ENCODE measurements at regions not wholly inside any gene's neighbourhood (a gene's known extent, or its start where the extent isn't known, plus 50 kb on each side); places are given as distances from the start of the nearest gene placed in this dataset.

DNA sequence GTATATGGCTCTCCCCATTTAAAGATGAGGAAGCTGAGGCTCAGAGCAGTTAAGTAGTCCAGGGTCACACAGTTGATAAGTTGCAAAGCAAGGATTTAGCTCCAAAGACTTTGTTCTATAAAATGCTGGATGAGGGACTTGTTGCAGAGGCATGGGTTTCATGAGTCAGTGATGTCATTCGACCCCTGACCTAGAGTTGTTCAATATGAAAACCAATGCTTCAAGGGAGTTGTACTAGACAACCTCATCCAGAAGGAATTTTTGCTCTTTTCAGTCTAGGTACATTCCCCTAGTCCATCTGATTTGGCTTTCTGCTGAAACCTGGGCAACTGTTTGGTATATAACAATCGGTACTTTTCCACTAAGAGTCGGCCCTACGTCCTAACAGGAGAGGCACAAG lies 550.4 kb downstream of the EBF1 start:
- no peak for DNase-seq

DNA sequence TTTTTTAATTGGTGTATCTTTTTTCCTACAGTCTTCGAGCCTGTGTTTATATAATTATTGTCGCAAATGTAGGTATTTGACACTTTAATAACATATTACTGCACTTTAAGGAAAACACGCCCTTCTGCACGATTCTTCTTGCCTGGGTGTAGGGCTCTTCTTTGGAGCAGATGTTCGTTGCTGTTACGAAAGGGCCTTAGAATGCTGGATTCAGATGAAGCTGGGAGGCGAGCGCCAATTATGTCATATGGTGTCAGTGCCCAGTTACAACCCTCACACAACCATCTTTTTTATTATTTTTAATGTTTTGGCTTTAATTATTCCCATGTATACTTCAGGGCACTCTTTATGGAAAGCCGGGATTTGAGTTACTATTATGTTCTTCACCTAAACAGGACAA lies 553.0 kb downstream of the EBF1 start:
- DNase-seq = no peak

DNA sequence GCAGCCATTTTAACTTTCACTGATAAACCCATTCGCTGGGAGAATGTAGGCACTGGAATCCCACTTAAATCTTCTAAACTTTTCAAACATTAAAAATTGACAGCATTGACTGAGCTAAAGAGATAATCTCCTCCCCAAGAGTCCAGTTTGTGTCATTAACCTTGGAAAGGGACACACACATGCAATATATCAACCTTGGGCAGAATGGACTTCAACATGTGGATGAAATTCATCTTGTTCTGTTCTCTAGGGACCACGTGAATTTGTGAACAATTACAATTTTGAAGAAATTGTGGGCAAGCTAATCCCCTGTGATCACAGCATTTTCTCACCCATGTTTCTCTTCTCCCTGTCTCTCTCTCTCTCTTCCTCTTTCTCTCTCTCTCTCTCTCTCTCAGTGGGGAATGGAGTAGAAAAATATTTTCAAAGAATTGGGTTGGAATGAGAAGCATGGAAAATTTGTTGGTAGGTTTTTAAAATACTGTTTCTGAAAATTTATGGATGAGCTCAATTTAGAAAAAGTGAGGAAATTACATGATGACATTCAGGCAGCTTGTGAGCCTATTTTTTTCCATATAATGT lies 553.7 kb downstream of the EBF1 start:
- no peak for DNase-seq

DNA sequence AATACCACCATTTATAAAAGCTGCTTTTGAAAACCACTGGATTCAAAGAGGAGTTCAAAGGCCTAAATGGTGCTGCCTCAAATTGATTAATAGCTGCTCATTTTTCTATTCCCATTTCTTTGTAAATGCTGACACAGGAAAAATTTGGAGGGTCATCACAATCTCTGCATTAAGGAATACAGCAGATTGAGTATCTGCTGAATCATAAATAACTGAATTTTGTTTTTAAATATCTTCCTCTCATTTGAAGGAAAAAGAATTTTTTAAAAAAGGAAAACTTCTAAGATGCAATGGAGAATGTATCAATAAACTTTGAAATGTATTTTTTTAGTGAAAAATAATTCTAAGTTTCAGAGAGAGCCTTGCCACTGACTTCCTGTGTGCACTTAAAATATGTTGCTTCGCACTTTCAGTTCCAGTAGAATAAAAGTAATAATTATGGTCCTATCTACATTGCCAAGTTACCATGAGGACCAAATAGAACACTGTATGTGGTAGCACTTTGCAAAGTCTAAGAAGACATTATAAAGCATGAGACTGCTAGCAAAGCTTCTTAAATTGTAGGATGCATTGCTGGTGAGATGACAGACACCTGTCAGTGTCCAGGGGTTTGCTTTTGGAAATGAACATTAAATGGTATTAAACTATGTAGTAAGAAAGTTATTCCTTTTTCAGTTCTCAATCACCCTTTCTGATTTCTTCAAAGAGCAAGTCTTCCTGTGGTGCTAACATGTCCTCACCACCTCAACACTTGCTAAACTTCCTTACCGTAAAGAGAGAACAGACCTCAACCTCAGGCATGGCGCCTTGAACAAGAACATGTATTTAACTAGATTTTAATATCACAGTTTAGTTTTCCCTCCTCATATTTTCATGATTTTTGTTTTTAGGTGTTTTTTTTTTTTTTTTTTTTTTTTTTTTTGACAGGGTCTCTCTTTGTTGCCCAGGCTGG lies 555.1 kb downstream of the EBF1 start:
- DNase-seq = no peak

DNA sequence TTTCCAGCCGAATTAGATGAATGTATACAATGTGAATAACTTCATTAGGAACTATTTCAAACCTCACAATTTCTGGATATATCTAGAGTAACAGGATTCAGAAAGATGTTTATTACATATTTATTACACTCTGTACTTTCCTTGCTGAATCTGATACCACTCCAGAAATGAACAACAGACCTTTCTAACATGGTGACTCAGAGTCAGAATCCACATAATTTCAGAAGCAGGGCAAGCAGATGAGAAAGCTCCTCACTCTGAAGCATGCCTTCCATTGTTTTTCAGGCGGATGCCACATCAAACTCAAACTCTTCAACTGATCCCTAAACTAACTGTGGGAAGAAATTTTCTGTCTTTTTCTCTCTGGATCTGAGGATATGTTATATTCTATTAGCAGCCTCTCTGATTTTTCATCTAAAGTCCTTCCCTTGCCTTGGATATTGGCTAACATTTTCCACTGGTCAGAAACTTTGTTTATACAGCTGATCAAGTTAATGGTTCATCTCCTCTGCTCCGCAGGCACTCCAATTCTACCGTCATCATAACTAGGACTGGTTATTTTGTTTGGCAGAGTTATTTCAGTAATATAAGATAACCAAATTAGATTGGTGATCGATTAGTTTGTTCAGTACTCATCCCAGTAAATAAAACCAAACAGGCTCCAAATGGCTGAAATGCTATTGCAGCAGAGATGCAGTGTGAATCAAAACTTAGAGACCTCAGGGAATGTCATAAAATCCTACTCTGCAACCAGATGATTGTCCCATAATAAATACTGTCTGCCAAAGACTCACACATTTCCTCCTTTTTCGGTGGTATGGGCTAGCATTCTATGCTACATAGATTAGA lies 556.0 kb downstream of the EBF1 start:
- no peak for DNase-seq

DNA sequence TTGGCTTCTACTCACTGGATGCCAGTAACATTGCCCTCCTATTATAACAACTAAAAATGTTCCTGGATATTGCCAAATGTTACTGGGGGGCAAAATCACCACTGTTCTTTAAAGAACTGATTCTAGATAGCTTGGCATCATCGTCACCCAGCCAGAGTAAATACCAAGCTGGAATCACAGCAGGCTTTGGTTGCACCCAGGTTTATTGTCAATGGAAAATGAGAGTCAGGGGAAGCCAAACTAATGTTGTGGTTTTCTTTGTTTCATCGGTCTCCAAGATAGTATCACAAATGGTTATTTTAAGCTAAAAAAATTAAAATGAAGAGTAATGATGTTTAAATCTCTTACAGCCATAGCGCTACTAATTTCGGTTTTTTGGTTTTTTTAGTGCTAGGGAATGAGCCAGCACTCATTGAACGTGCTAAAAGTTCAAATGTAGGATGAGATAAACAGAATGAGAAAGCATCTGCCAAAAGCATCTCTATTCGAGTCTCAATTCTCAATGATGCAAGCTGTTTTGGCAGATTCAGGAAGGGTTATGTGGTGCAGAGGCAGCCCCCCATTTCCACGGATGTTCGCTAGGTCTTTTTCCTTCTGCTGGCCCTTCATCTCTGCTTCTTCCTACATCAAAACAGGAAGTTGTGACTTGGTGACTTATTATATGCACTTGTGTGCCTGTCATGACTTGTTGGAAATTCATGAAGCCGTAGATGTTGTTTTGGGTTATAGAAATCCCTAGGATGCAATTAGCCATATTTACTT lies 558.0 kb downstream of the EBF1 start:
- no peak for DNase-seq

DNA sequence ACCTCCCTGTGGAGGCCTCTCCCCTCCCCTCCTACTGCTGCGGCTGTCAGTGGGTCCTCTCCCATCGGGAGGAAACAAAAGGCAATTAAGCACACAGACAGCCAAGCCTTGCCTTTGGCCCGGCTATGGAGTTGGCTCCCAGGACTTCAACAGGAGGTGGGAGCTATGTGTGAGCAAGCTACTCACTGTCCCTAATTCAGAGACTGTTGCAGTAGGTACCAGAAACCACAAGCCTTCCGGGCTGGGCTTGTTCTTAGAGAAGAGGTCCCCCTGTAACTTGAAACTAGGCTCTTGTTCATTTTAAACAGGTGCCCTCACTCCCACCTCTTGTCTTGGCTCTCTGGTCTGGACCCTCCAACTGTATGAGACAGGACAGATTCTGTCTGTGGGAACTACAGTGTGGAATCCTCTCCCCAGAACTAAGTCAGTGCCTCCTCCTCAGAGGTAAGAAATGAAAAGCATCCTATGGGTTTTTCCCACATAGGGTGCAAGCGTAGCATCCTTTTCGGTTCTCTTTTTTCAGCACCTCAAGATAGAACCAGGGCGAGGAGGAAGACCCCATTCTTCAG lies 561.1 kb downstream of the EBF1 start:
- no peak for DNase-seq

DNA sequence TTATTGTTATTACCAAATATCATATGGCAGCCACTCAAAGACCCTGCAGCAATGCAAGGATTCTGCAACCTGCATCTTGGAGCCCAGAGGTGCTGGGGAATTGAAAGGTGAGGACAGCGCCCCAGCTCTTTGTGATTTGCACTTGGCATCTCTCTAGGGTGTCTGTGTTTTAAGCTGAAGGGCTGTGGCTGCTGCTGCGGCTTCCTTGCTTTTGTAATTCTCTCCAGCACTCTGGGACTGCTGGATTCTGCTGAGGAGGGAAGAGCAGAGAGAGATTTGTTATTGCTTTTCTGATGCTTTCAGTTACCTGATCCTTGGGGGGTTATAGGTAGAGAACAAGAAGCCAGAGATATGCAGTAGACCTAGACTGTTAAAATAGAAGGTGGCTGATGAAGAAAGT lies 562.4 kb downstream of the EBF1 start:
- no peak for DNase-seq

DNA sequence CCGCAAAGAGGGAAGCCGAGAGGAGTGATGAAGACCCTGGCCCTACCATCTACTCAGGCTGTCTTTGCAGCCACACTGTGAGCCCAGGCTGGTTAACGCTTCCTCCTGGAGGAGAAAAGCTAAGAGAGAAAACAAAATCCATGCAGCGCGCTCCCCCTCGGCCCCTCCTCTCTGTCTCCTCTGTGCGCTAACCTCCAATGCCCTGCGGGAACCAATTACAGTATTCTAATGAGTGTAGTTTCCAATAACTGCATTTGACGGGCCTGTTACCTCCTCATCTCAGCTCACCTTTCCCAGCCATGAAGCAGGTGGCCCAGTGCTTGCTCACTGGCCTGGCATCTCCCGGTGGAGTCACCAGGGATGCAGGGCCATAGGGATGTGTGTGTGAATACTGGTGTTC lies 565.5 kb downstream of the EBF1 start:
- no peak for DNase-seq

DNA sequence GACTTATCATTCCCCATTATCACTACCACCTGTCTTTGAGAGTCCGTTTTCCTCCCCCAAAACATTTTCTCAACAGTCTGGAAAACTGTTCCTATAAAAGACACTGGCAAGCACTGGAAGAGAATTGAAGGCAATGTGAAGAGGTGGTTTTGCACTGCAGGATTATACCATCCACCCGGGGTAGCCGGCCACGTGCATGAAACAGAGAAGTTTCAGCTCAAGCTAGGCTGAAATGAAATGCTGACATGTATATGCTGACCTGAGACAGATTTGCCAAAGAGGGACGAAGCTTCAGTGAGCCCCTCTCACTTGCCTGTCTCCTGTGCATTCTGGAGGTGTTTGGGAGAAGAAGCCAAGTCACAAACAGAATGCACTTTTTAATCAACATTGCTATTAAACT lies 567.0 kb downstream of the EBF1 start:
- DNase-seq = no peak

DNA sequence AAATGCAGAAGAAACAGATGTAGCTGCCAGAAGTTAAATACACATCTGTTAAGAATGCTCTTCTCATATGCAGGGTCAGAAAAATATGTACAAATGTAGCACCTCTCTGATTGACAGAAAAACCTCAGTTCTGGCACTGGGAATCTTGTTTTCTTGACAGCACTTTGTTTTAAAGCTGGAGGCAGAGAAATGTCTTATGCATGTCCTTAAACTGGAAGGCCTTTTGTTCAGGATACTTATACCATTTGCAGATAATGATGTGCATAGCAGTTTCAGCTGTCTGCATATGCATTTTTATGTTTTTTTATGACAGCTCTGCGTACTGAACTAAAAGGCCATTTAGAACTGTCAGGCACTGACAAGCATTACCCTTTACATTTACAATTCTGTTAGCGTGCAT lies 567.9 kb downstream of the EBF1 start:
- DNase-seq = no peak

DNA sequence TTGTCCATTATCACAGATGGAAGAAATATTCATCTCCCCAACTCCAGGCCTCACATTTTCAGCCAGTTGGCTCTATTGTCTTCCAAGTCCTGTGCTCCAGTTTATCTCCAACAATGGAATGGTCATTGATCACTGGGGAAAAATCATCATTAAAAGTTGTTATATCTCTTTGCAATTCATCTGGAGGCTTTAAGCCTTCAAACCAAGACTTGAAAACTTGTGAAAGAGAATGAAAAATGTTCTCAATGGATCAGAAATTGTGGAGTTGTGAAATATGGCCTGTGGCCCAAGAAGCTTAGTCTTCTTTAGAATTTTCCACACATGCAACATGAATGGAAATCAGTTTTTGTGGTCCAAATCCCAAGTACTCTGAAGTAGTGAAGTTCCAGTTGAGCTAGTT lies 569.6 kb downstream of the EBF1 start:
- no peak for DNase-seq

DNA sequence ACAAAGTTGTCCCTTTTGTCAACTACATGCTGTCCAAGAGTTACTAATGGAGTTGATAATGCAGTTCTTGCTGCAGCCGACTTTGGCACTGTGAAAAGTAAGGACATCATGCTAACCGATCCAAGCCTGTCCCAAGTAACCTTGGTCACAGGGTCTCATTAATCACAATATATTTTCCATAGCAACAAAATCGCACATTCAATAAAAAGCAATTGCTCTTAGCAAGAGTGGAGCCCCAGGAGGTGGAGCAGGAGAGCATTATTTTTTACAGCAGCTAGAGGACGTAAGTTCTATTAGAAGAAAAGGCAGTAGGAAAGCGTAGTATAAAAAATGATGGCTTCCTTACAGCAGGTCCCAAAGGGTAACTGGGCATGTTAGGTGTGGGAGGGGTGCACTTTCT lies 570.3 kb downstream of the EBF1 start:
- DNase-seq = no peak

DNA sequence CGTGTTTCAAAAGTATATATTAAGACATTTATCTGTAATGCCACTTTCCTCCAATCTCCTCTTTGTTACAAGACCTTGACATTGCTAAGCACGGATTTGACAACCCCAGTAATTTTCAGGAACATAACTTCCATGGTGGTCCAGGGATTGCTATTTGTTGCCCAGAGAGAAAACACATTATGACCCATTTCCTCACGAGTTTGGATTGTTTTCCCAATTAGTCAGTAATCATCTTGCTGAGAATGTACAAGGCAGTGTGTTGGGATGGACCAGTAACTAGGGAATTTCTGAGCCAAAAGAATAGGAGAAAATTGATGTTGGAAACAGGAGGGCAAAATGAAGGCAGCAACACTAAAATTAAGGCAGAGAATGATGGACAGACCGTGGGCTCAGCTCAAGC lies 574.1 kb downstream of the EBF1 start:
- no peak for DNase-seq

DNA sequence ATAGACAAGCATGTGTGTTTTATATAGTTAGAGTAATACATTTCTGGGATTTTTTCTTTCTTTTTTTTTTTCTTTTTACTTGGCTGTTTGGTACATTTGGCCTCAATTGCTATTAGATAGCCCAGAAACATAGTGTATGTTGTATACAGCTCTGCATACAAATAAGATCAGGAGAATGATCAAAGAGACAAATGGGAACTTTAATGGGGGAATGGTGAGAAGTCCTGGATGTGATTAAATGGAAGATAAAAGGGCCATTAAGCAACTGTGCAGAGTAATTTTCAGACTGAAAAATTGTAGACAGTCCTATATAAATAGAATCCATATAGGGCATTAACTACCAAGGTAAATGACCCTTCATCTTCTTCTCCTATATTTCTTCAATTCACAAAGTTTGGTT lies 575.6 kb downstream of the EBF1 start:
- no peak for DNase-seq

DNA sequence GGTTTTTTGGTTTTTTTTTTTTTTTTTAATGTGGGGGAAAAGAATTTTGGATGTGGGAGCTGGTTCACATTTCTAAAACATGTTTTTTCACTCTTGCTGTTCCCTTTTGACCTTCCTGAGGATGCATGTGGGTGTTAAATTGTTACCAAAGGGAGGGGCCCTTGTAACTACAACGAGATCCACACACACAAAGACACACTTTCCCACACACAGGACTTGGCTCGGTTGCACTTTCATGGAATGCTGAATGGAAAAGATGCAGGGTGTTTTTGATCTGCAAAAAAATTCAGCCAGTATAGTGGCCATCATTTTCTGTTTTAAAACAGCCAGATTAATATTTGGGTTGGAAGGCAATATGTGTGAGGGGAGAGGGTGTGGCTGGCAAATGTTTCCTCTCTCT lies 576.9 kb downstream of the EBF1 start:
- DNase-seq = no peak

DNA sequence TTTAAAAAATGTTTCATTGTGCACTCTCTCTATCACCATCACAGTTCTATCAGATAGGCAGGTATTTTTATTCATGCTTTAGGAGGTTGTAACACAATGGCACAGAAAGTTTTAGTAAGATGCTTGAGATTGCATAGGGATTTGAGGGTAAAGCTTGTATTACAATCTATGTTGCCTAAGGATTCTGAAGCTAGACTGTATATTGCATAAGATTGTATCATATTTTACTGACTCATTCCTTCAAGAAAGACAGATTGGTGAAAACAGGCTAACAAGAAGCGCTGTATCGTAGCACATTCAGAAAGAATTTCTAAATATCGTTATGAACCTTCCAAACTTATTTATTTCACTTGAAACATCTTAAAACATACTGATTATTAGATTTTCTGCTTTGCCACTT lies 577.7 kb downstream of the EBF1 start:
- no peak for DNase-seq

DNA sequence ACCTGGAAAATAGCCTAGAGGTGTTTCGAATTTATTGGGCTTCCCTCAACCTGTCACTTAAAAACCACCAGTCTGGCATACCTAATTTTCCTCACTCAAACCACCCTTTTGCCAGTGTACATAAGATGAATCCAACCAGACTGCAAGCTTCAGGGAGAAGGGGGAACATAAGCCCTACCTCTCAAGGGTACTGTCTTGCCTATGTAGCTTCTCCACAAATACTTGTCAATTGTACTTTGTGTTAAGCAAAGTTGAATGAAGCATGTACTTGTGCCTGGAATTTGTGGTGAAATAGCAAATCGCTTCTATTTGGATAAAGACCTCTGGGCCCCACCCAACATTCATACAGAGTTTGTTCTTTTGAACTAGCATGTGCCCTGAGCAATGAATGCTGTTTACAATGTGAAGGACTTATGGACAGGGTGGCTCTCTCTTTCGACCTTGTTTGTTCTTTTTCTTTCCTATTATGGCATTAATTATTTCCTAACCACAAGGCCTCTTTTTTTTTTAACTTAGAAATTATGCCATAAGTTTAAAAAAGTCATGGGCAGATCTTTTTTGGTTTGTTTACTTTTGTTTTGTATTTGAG lies 580.2 kb downstream of the EBF1 start:
- DNase-seq = no peak

DNA sequence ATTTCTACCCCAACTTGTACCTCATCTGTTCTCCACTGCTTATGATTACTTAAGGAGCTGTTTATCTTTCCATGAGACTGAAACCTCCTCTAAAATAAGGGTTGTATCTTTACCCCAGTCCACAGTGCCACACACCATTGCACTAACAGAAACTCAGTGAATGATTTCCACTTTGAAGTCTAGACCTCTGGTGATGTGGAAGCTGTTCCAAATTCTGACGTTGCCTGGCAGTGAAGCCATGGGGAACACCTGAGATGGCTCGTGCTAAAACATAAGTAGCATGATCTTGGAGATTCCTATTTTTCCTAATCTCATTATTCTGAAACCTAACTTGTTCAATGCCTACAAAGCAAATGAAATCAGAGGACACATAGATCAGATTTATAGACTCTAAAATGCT lies 583.2 kb downstream of the EBF1 start:
- DNase-seq = no peak

DNA sequence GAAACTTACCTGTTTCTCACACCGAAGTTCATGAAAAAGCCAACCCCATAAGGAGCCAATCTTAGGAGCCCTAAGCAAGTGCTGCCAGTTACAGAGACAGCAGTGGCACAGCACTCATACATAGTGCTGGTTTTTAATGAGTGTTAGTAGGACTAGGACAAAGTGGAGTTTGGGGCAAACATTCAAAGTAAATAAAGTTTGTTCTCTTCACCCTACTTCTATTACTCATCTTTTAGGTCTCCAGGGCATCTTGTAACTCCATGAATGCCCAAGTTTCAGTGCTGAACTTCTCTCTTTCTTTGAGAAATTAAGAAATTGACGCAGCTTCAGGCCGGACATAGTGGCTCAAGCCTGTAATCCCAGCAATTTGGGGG lies 584.7 kb downstream of the EBF1 start:
- DNase-seq = no peak

DNA sequence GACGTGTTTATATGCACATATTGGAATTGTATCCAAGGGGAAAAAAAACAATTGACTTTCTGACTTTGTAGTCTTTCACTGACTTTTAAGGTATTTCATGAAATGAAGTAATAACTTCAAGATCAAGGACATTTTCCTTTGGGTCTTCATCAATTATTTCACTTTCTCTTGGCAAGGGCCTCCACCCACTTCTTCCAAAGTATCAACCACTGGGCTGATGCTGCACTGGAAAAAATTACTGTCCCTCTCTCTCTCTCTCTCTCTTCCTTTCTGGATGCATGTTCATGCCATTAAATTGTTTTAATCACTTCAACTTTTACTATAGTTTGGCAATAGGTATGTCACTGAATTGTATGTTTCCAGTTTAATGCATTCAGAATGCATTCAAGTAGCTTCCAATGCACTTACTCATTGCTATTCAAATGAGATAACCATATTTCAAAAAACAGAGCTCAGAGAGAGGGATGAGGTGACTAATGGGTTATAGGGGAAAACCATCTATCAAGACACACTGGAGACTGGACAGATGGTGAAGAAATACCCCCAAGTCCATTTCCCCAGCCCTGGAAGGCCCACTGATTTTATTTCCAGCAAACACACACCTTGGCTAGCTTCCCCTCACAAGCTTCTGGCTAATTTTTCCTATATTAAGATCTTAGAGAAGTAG lies 585.3 kb downstream of the EBF1 start:
- DNase-seq = no peak

Data from NCI-H2081 (cell line).